Esophagus (tissue), 2 donors: ENCODE measurements at regions not wholly inside any gene's neighbourhood (a gene's known extent, or its start where the extent isn't known, plus 50 kb on each side); places are given as distances from the start of the nearest gene placed in this dataset.

Experiments used
- H3K27ac ChIP-seq, 2 donors: one replicate each; pipeline ENCODE4 v1.5.1; 2013; ENCODE audit warnings: low read depth in 2 of 2, mild to moderate bottlenecking in 2 of 2, inconsistent platforms in 1 of 2, low read length in 1 of 2, moderate library complexity in 1 of 2
- H3K27me3 ChIP-seq, 2 donors: one replicate each; pipeline ENCODE4 v1.6.1; 2013; ENCODE audit warnings: low read length in 2 of 2, control low read depth in 1 of 2, mild to moderate bottlenecking in 1 of 2; ENCODE audit not compliant: insufficient read depth in 2 of 2, control insufficient read depth in 1 of 2
- H3K36me3 ChIP-seq, 2 donors: one replicate each; pipeline ENCODE4 v1.6.1; 2013; ENCODE audit warnings: low read length in 1 of 2; ENCODE audit not compliant: control insufficient read depth in 2 of 2, insufficient read depth in 2 of 2
- H3K4me1 ChIP-seq, 2 donors: one replicate each; pipeline ENCODE4 v1.6.1; 2013; ENCODE audit warnings: low read length in 1 of 2; ENCODE audit not compliant: control insufficient read depth in 2 of 2, insufficient read depth in 2 of 2
- H3K4me3 ChIP-seq, 2 donors: one replicate each; pipeline ENCODE4 v1.5.1; 2013; ENCODE audit warnings: low read length in 2 of 2, mild to moderate bottlenecking in 2 of 2, low read depth in 1 of 2, moderate library complexity in 1 of 2
- H3K9me3 ChIP-seq, 2 donors: one replicate each; pipeline ENCODE4 v1.6.1; 2013; ENCODE audit warnings: mild to moderate bottlenecking in 2 of 2, low read depth in 1 of 2, low read length in 1 of 2, moderate library complexity in 1 of 2; ENCODE audit not compliant: control insufficient read depth in 2 of 2, insufficient read depth in 1 of 2
- WGBS, 2 donors: extraction: QIAGEN DNeasy Blood & Tissue Kit; methylation state at CpG; one replicate each; pipeline ENCODE4 v1.1.7; 2013; 5-methylcytosine and 5-hydroxymethylcytosine counted together
- donor health status: healthy with polysubstance abuse.
- donor health status: Bipolar disorder and iron deficiency.

- 91 to 96% methylated on average over 1 of the region's 1 CpG for WGBS, 2 donors
- Histone ChIP-seq H3K9me3 (no peaks in the 10 kb centered on the region), H3K27ac (no peak overlapping the region), H3K4me3 (no peak overlapping the region), H3K36me3 (no peaks in the 10 kb centered on the region), H3K4me1 (no peaks in the 10 kb centered on the region), H3K27me3 (no peaks in the 10 kb centered on the region)
These were observed 327.7 kb downstream of the UBE3D start for GRCh38 chr6:82737965-82738364.

- Histone ChIP-seq H3K36me3 (no peaks in the 10 kb centered on the region), H3K27ac (no peak overlapping the region), H3K4me1 (no peaks in the 10 kb centered on the region), H3K4me3 (no peak overlapping the region), H3K9me3 (no peaks in the 10 kb centered on the region), H3K27me3 (no peaks in the 10 kb centered on the region)
- 46% methylated on average over 1 of the region's 1 CpG for WGBS, 2 donors
These were observed 326.9 kb downstream of the UBE3D start for GRCh38 chr6:82738773-82739172.

GRCh38 chr6:82739303-82739702 lies 326.3 kb downstream of the UBE3D start:
- no peaks in the 10 kb centered on the region for H3K4me1 ChIP-seq
- WGBS, 2 donors: 4 to 6% methylated on average over 1 of the region's 1 CpG
- no peaks in the 10 kb centered on the region for H3K9me3 ChIP-seq
- no peaks in the 10 kb centered on the region for H3K36me3 ChIP-seq
- H3K4me3 ChIP-seq: no peak overlapping the region
- no peak overlapping the region for H3K27ac ChIP-seq
- no peaks in the 10 kb centered on the region for H3K27me3 ChIP-seq

- no peaks in the 10 kb centered on the region for H3K36me3 ChIP-seq
- H3K27ac ChIP-seq: no peak overlapping the region
- no peak overlapping the region for H3K4me3 ChIP-seq
- WGBS, 2 donors: 67 to 80% methylated on average over 4 of the region's 4 CpGs
- H3K27me3 ChIP-seq: no peaks in the 10 kb centered on the region
- H3K4me1 ChIP-seq: no peaks in the 10 kb centered on the region
- no peaks in the 10 kb centered on the region for H3K9me3 ChIP-seq
These were observed 325.6 kb downstream of the UBE3D start for GRCh38 chr6:82740072-82740471.

DNA sequence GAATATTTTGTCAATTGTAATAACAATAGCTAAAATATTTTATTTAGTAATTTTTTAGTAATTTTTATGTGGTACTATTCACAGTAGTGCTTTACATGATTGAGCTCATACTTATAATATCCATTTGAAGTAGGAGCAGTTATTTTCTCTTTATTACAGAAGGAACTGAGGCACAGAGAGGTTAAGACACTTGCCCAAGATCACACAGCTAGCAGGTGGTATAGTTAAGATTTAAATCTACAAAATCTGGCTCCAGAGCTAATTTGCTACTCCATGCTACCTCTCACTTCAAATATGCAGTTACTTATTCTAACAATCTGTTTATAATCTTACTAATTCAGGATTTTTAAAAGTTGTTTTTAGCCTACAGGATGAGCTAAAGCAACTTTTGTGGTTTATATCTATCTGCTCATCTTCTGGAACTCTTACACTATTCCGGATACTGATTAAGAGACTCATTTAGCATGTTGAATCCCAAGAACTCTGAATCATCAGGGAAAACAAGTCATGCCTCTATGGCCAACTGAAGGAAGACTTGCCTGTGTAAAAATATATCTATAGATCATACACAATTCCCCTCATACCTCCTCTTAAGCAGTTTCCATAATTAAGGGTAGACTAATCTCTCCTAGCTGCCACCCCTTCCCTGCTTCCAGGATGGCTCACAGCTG lies 324.2 kb downstream of the UBE3D start:
- Histone ChIP-seq H3K27ac (no peak overlapping the region), H3K4me3 (no peak overlapping the region), H3K36me3 (no peaks in the 10 kb centered on the region), H3K9me3 (no peaks in the 10 kb centered on the region), H3K27me3 (no peaks in the 10 kb centered on the region), H3K4me1 (no peaks in the 10 kb centered on the region)
- 73 to 79% methylated on average over 1 of the region's 1 CpG for WGBS, 2 donors

DNA sequence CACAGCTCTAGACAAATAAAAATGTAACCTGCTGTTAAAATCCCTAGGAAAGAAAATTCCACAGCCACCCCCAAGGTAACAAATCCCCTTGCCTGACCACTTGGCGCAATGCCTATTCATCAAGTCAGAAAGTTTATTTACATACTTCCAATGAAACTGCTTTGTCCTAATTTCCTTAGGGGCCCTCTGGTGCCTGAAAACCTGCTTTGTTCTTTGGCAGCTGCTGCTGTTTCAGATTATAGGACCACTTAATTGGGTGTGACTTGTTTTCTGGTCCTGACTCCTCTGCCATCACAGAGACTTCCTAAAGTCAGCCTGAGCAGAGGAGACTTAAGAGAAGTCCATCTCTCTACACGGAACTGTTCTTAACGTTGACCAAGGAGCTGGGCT lies 323.6 kb downstream of the UBE3D start:
- Histone ChIP-seq H3K27ac (no peak overlapping the region), H3K9me3 (no peaks in the 10 kb centered on the region), H3K4me3 (no peak overlapping the region), H3K36me3 (no peaks in the 10 kb centered on the region), H3K4me1 (no peaks in the 10 kb centered on the region), H3K27me3 (no peaks in the 10 kb centered on the region)
- WGBS, 2 donors: 54 to 73% methylated on average over 3 of the region's 3 CpGs

- H3K4me3 ChIP-seq: no peak overlapping the region
- H3K27ac ChIP-seq: no peak overlapping the region
- WGBS, 2 donors: 95 to 96% methylated on average over 1 of the region's 1 CpG
- H3K4me1 ChIP-seq: no peaks in the 10 kb centered on the region
- H3K9me3 ChIP-seq: no peaks in the 10 kb centered on the region
- H3K27me3 ChIP-seq: no peaks in the 10 kb centered on the region
- no peaks in the 10 kb centered on the region for H3K36me3 ChIP-seq
These were observed 321.2 kb downstream of the UBE3D start for GRCh38 chr6:82744286-82745015.

DNA sequence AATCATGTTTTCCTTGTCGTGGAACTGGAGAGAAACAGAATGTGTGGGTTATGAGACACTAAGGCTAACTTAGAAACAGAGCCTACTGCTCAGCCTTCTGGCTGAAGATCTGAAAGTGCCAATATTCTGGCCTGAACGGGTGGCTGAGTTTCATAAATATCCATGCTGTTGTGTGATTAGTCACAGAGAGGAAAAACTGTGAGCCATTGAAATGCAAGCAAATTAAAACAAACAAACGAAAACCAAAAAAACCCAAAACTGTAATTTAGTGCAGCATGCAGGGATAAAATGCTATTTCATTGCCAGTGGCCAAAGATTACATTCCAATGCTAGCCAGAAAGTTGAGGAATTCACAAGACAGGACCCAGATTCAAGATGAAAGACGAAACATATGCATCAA lies 315.1 kb downstream of the UBE3D start:
- WGBS, 2 donors: 47 to 48% methylated on average over 4 of the region's 4 CpGs
- Histone ChIP-seq H3K27ac (no peak overlapping the region), H3K27me3 (no peaks in the 10 kb centered on the region), H3K4me3 (no peak overlapping the region), H3K36me3 (no peaks in the 10 kb centered on the region), H3K9me3 (no peaks in the 10 kb centered on the region), H3K4me1 (no peaks in the 10 kb centered on the region)

DNA sequence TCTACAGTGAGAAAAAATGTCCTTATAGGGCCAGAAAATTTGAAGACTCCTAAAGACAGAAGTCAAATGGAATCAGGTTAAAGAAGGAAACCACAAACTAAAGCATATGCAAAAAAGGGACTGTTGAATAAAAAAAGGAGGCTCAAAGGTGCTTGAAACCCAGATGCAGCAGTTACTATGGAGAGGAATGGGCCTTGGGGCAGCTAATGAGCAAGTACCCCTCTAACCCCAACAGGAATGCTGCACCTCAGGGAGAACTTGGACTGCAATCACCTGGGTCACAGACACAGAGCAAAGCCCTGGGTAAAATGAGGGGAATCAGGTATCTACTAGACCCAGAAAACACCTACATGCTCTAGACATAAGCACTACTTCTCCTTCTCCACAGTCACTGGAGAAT lies 313.9 kb downstream of the UBE3D start:
- no peaks in the 10 kb centered on the region for H3K4me1 ChIP-seq
- H3K9me3 ChIP-seq: no peaks in the 10 kb centered on the region
- no peaks in the 10 kb centered on the region for H3K27me3 ChIP-seq
- no peak overlapping the region for H3K27ac ChIP-seq
- no peaks in the 10 kb centered on the region for H3K36me3 ChIP-seq
- H3K4me3 ChIP-seq: no peak overlapping the region
